Progenitor cell of endocrine pancreas (in vitro differentiated cells): ENCODE measurements at regions not wholly inside any gene's neighbourhood (a gene's known extent, or its start where the extent isn't known, plus 50 kb on each side); places are given as distances from the start of the nearest gene placed in this dataset.

Experiments
- DNase-seq: peaks from one replicate; pipeline ENCODE4 v3.0.0; 2021; ENCODE audit warnings: low spot score; ENCODE audit not compliant: unreplicated experiment
- H3K27ac Mint-ChIP-seq: 2 replicates; pipeline ENCODE4 v1.8.0; 2021; ENCODE audit warnings: mild to moderate bottlenecking, moderate library complexity, mixed read lengths
- H3K27me3 Mint-ChIP-seq: 2 replicates; pipeline ENCODE4 v1.8.0; 2021; ENCODE audit warnings: mixed read lengths
- H3K36me3 Mint-ChIP-seq: 2 replicates; pipeline ENCODE4 v1.8.0; 2022; ENCODE audit warnings: mixed read lengths; ENCODE audit not compliant: insufficient read depth
- H3K4me1 Mint-ChIP-seq: 2 replicates; pipeline ENCODE4 v1.8.0; 2021; ENCODE audit warnings: low read depth, mixed read lengths
- H3K4me3 Mint-ChIP-seq: 2 replicates; pipeline ENCODE4 v1.8.0; 2021; ENCODE audit warnings: low read depth, mild to moderate bottlenecking, moderate library complexity, mixed read lengths
- H3K9me3 Mint-ChIP-seq: 2 replicates; pipeline ENCODE4 v1.8.0; 2021; ENCODE audit warnings: low read depth, mixed read lengths
- TF ChIP-seq, protein P1 (sequence below): fragments of 200-600 bp; sonication (generic); IDR thresholded peaks from one replicate; pipeline ENCODE4 v1.5.0; 2021; ENCODE audit warnings: antibody characterized with exemption, mild to moderate bottlenecking; ENCODE audit not compliant: unreplicated experiment

DNA sequence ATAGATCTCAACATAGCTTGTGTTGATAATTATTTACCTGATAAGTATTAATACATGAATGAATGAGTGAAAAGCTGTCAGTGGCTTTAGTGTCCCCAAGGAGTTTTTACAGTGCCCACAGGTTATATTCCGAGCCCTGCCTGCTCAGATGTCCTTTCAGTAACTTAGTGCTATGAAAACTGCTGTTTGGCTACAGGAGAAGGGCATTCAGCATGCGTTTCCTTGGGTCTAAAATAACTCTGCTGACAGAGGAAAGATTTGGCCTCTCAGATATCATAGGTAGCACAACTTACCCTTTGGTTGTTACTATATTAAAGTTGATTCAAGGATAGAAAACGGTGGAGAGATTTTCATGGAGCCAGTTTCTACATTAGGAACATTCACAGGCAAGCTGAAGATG is 241.0 kb downstream of the ETAA1 start:
- H3K9me3 Mint-ChIP-seq: no peaks in the 10 kb centered on the region
- H3K27me3 Mint-ChIP-seq: peaks cover 3% of the 10 kb centered on the region
- H3K4me1 Mint-ChIP-seq: peaks cover 11% of the 10 kb centered on the region
- TF ChIP-seq, protein P1, sequence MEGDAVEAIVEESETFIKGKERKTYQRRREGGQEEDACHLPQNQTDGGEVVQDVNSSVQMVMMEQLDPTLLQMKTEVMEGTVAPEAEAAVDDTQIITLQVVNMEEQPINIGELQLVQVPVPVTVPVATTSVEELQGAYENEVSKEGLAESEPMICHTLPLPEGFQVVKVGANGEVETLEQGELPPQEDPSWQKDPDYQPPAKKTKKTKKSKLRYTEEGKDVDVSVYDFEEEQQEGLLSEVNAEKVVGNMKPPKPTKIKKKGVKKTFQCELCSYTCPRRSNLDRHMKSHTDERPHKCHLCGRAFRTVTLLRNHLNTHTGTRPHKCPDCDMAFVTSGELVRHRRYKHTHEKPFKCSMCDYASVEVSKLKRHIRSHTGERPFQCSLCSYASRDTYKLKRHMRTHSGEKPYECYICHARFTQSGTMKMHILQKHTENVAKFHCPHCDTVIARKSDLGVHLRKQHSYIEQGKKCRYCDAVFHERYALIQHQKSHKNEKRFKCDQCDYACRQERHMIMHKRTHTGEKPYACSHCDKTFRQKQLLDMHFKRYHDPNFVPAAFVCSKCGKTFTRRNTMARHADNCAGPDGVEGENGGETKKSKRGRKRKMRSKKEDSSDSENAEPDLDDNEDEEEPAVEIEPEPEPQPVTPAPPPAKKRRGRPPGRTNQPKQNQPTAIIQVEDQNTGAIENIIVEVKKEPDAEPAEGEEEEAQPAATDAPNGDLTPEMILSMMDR: no peak
- H3K36me3 Mint-ChIP-seq: peaks cover 2% of the 10 kb centered on the region
- no peak overlapping the region for H3K4me3 Mint-ChIP-seq
- no peak for DNase-seq
- H3K27ac Mint-ChIP-seq: no peak overlapping the region

DNA sequence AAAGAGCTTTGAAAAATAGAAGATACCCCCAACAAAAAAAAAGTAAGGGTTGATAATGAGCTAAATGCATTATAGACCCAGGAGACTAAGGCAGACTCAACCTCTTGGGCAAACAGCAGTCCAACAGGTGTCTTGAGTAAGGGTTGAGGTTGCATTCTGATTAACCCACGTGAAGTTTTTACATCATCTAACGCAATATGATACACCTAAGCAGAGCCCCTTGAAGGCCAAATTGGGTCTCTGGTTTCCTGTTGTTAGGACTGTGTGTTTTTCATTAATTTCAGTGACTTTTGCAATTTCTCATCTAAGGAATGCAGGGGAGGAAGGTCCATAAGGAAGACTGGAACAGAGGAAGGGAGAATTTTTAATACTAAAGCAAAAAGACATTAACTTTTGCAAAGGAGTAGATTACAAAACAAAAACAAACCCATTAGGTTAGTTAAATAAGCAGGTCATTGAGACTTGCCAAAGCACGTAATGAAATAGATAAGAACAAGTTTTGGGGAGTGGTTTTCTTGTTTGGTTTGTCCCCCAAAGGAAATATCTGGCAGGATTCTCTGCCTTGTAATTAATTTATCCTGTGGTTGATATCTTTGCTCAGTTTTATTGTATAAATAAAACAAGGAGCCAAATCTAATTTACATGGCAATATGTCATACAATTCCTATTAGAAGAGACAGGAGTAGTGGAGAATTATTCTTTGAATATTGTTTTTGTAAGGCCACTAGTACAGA is 244.3 kb downstream of the ETAA1 start:
- TF ChIP-seq, protein P1: no peak
- no peak overlapping the region for H3K27ac Mint-ChIP-seq
- no peaks in the 10 kb centered on the region for H3K9me3 Mint-ChIP-seq
- no peak overlapping the region for H3K4me3 Mint-ChIP-seq
- peaks cover 2% of the 10 kb centered on the region for H3K36me3 Mint-ChIP-seq
- peaks cover 10% of the 10 kb centered on the region for H3K27me3 Mint-ChIP-seq
- DNase-seq: no peak
- H3K4me1 Mint-ChIP-seq: peaks cover 22% of the 10 kb centered on the region

DNA sequence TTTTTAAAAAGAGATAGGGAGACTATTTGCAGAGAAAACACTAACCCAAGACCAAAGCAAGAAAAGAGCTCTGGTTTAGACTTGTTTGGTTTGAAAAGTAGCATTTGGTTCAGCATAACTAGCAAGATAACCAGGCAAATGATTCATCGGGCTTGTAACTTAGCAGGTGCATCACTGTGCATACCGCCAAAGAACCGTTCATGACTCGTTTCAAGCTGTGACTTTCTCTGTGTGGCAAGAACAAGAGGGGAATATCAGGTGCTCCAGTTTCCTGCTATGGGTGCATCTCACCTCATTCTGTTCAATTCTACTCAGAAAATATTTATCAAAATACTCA is 244.9 kb downstream of the ETAA1 start:
- H3K4me1 Mint-ChIP-seq: peaks cover 22% of the 10 kb centered on the region
- DNase-seq: no peak
- H3K27me3 Mint-ChIP-seq: peaks cover 10% of the 10 kb centered on the region
- H3K9me3 Mint-ChIP-seq: no peaks in the 10 kb centered on the region
- no peak overlapping the region for H3K27ac Mint-ChIP-seq
- H3K4me3 Mint-ChIP-seq: no peak overlapping the region
- TF ChIP-seq, protein P1: no peak
- H3K36me3 Mint-ChIP-seq: peaks cover 2% of the 10 kb centered on the region

DNA sequence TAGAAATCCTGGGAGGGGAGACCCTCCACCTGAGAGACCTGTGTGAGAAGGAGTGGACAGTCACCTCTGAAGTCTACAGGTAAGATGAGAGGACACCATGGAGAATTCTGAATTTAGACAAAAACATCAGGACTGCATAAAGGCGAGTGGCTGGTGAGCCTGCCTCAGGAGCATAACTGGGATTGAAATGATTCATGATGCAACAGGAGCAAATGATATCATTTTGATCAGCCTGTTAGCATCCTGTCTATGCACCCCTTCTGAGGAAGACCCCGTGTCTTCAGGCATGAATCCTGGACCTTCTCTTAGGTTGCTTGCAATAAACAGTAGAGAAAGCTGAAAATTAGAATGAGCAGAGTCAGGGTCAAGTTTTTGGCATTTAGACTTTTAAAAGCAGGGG is 245.8 kb downstream of the ETAA1 start:
- H3K4me3 Mint-ChIP-seq: no peak overlapping the region

DNA sequence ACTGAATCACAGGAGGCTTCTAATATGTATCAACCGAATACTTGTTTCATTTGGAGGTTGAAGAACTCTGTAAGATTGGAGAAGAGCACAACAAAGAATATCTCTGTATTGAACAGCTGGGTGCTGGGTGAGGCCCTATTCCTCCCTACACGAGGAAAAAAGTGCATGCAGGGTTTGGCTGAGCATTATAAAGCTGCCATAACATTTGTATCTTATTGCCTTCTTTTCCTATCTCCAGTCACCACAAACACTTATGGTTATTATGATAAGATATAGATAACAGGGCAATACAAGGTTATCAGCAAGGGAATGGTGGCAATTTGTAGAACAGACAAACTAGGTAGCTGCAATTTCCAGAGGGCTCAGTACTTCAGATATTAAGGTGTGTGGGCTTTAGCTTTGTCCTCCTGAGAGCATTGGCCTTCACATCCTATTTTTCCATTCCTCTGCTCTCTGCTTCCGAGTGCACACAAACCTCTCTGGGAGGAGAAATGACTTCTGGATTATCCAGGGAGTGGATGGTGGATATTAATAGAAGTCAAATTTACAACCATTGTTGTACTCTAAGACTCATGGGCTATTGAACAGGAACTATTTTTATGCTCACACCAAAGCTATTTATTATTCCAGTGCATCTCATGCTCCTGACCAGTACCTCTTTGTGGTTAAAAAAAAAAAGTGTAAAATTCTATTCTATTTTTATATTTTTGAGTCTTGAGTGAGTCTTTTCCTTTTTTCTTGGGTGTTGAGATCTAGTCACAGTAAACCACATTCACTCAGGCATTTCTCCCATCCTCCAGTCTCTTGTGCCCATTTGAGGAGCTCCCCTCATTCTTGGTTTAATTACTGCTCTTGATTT is 248.4 kb downstream of the ETAA1 start:
- H3K9me3 Mint-ChIP-seq: no peaks in the 10 kb centered on the region
- H3K4me1 Mint-ChIP-seq: peaks cover 45% of the 10 kb centered on the region
- peaks cover 2% of the 10 kb centered on the region for H3K36me3 Mint-ChIP-seq
- DNase-seq: no peak
- TF ChIP-seq, protein P1: no peak
- peaks cover 10% of the 10 kb centered on the region for H3K27me3 Mint-ChIP-seq
- no peak overlapping the region for H3K4me3 Mint-ChIP-seq
- H3K27ac Mint-ChIP-seq: no peak overlapping the region

More for the DNA sequence above, 245.8 kb downstream of the ETAA1 start:
- Mint-ChIP-seq H3K27me3 (peaks cover 10% of the 10 kb centered on the region), H3K4me1 (peaks cover 25% of the 10 kb centered on the region), H3K9me3 (no peaks in the 10 kb centered on the region), H3K27ac (no peak overlapping the region), H3K36me3 (peaks cover 2% of the 10 kb centered on the region)
- TF ChIP-seq, protein P1: no peak
- no peak for DNase-seq
